ENCODE measurements at regions not wholly inside any gene's neighbourhood (a gene's known extent, or its start where the extent isn't known, plus 50 kb on each side); places are given as distances from the start of the nearest gene placed in this dataset.

GRCh38 chr9:129398101-129398960 lies 220.3 kb upstream of the IER5L start:
- TF ChIP-seq, protein P1, sequence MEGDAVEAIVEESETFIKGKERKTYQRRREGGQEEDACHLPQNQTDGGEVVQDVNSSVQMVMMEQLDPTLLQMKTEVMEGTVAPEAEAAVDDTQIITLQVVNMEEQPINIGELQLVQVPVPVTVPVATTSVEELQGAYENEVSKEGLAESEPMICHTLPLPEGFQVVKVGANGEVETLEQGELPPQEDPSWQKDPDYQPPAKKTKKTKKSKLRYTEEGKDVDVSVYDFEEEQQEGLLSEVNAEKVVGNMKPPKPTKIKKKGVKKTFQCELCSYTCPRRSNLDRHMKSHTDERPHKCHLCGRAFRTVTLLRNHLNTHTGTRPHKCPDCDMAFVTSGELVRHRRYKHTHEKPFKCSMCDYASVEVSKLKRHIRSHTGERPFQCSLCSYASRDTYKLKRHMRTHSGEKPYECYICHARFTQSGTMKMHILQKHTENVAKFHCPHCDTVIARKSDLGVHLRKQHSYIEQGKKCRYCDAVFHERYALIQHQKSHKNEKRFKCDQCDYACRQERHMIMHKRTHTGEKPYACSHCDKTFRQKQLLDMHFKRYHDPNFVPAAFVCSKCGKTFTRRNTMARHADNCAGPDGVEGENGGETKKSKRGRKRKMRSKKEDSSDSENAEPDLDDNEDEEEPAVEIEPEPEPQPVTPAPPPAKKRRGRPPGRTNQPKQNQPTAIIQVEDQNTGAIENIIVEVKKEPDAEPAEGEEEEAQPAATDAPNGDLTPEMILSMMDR (conservative IDR thresholded peaks at IDR 0.05 in 1 of 2, IDR thresholded peaks at IDR 0.05 in 1 of 2; ENCODE audit: extremely low read depth in 1 of 2, insufficient read depth in 1 of 2, low read depth in 1 of 2, low read length in 2 of 2) = no peak
- TF ChIP-seq EZH2 (IDR thresholded peaks at IDR 0.05; ENCODE audit: borderline replicate concordance, low read length) = no peak

Measured in mammary epithelial cell (primary cell).